ENCODE measurements at regions not wholly inside any gene's neighbourhood (a gene's known extent, or its start where the extent isn't known, plus 50 kb on each side); places are given as distances from the start of the nearest gene placed in this dataset.

DNA sequence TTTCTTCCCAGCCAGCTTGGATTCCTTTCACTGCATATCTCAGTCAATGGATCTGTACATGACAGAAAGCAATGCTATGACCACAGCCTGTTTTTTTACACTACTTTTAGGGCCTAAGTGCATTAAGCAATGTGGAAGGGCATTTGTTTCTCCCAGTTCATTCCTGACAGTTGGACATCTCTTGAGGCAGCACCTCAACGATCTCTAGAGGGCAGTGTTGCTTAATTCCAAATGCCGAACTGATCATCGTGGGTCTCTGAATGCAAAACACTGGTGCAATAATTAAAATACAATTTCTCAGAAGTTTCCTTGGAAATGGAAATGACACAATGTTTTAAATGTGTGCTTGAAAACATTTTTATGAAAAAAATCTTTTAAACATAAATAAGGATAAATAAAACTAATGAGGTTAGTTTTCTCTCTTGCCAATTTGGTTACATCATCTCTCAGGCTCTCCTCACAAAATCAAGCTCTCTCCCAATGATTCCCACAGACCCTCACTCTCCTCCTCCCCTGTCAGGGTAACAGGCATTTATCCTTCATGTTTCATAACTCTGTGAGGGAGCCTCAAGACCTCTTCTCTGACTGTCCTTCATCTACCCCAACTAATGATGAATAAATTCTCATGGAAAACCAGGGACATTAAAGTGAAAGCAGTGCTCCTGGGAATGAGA, 192.4 kb upstream of the SLC16A7 start:
- no peak for TF ChIP-seq EZH2 (IDR thresholded peaks at IDR 0.05; ENCODE audit: borderline replicate concordance, low read length)
- TF ChIP-seq, protein P1, sequence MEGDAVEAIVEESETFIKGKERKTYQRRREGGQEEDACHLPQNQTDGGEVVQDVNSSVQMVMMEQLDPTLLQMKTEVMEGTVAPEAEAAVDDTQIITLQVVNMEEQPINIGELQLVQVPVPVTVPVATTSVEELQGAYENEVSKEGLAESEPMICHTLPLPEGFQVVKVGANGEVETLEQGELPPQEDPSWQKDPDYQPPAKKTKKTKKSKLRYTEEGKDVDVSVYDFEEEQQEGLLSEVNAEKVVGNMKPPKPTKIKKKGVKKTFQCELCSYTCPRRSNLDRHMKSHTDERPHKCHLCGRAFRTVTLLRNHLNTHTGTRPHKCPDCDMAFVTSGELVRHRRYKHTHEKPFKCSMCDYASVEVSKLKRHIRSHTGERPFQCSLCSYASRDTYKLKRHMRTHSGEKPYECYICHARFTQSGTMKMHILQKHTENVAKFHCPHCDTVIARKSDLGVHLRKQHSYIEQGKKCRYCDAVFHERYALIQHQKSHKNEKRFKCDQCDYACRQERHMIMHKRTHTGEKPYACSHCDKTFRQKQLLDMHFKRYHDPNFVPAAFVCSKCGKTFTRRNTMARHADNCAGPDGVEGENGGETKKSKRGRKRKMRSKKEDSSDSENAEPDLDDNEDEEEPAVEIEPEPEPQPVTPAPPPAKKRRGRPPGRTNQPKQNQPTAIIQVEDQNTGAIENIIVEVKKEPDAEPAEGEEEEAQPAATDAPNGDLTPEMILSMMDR (IDR thresholded peaks at IDR 0.05; ENCODE audit: low read length), result peak; percentile 75
- Histone ChIP-seq H3K9ac (ENCODE audit: low read length) (no peak overlapping the region), H3K79me2 (ENCODE audit: insufficient read depth, low read length) (no peaks in the 10 kb centered on the region), H3K36me3 (ENCODE audit: insufficient read depth, low read length) (no peaks in the 10 kb centered on the region), H4K20me1 (ENCODE audit: insufficient read depth, low read length) (no peaks in the 10 kb centered on the region), H3K9me3 (ENCODE audit: low read length) (no peaks in the 10 kb centered on the region), H2AFZ (ENCODE audit: low read length) (no peak overlapping the region), H3F3A (ENCODE audit: insufficient read depth, low read length) (no peaks in the 10 kb centered on the region), H3K27ac (ENCODE audit: low read depth, low read length, poor library complexity, severe bottlenecking) (no peak overlapping the region), H3K4me1 (ENCODE audit: insufficient read depth, low read length, severe bottlenecking) (no peaks in the 10 kb centered on the region), H3K4me2 (ENCODE audit: low read length) (no peak overlapping the region), H3K27me3 (ENCODE audit: insufficient read depth, low read length) (no peaks in the 10 kb centered on the region), H3K9me2 (ENCODE audit: low read depth, low read length) (no peaks in the 10 kb centered on the region), H3K4me3 (ENCODE audit: low read depth, low read length, poor library complexity, severe bottlenecking) (no peak overlapping the region)

DNA sequence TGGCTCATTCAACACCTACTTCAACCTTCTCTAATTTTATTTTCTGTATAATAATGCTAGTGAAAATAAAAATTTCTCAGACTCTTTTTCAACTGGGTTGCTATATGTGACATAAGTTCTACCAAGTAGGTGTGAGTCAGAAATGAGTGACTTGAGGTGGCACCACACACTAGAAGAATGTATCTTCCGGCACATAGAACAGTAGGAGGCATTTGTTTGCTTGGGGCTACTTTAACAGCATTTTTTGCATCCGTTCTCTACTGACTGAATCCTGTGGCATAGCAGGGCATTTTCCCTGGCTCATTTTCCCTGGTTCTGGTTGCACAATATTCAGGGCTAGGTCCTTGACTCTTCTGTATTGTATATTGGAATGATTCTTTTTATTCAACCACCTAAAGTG, 194.0 kb upstream of the SLC16A7 start:
- Histone ChIP-seq H3F3A (ENCODE audit: insufficient read depth, low read length) (no peaks in the 10 kb centered on the region), H4K20me1 (ENCODE audit: insufficient read depth, low read length) (no peaks in the 10 kb centered on the region), H3K9me3 (ENCODE audit: low read length) (no peaks in the 10 kb centered on the region), H3K4me3 (ENCODE audit: low read depth, low read length, poor library complexity, severe bottlenecking) (no peak overlapping the region), H3K4me1 (ENCODE audit: insufficient read depth, low read length, severe bottlenecking) (no peaks in the 10 kb centered on the region), H3K79me2 (ENCODE audit: insufficient read depth, low read length) (no peaks in the 10 kb centered on the region), H3K36me3 (ENCODE audit: insufficient read depth, low read length) (no peaks in the 10 kb centered on the region), H3K9ac (ENCODE audit: low read length) (no peak overlapping the region), H3K27ac (ENCODE audit: low read depth, low read length, poor library complexity, severe bottlenecking) (no peak overlapping the region), H3K4me2 (ENCODE audit: low read length) (no peak overlapping the region), H3K27me3 (ENCODE audit: insufficient read depth, low read length) (no peaks in the 10 kb centered on the region), H2AFZ (ENCODE audit: low read length) (no peak overlapping the region), H3K9me2 (ENCODE audit: low read depth, low read length) (no peaks in the 10 kb centered on the region)
- TF ChIP-seq, protein P1 (IDR thresholded peaks at IDR 0.05; ENCODE audit: low read length), result no peak

DNA sequence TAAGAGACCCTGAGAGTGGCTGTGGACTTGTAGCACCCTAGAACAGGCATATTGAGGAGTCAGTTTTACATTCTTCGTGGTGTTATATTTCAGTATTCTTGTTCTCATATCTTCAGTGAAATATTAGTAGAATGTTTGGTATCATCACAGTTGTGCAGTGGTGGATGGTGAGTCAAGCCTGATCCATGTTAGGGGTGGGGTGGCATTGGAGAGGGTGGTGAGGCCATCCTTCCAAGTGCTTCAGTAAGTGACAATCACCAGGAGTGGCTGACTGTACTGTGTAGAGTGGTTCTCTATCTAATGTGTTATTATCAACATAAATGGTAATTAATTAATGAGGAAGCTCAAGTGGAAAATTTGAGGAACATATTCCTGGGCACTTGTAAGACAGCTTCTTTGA, 197.7 kb upstream of the SLC16A7 start:
- no peak overlapping the region for H3K27ac ChIP-seq (ENCODE audit: low read depth, low read length, poor library complexity, severe bottlenecking)
- H3F3A ChIP-seq (ENCODE audit: insufficient read depth, low read length), result no peaks in the 10 kb centered on the region
- H3K36me3 ChIP-seq (ENCODE audit: insufficient read depth, low read length), result no peaks in the 10 kb centered on the region
- no peak overlapping the region for H3K4me2 ChIP-seq (ENCODE audit: low read length)
- H3K4me3 ChIP-seq (ENCODE audit: low read depth, low read length, poor library complexity, severe bottlenecking), result no peak overlapping the region
- no peaks in the 10 kb centered on the region for H4K20me1 ChIP-seq (ENCODE audit: insufficient read depth, low read length)
- no peaks in the 10 kb centered on the region for H3K9me3 ChIP-seq (ENCODE audit: low read length)
- H3K4me1 ChIP-seq (ENCODE audit: insufficient read depth, low read length, severe bottlenecking), result no peaks in the 10 kb centered on the region
- H2AFZ ChIP-seq (ENCODE audit: low read length), result no peak overlapping the region
- H3K27me3 ChIP-seq (ENCODE audit: insufficient read depth, low read length), result no peaks in the 10 kb centered on the region
- H3K79me2 ChIP-seq (ENCODE audit: insufficient read depth, low read length), result no peaks in the 10 kb centered on the region
- TF ChIP-seq EZH2 (IDR thresholded peaks at IDR 0.05; ENCODE audit: borderline replicate concordance, low read length), result no peak
- TF ChIP-seq, protein P1 (IDR thresholded peaks at IDR 0.05; ENCODE audit: low read length), result no peak
- no peak overlapping the region for H3K9ac ChIP-seq (ENCODE audit: low read length)
- no peaks in the 10 kb centered on the region for H3K9me2 ChIP-seq (ENCODE audit: low read depth, low read length)

Data from OCI-LY1 (cell line).